ENCODE measurements at regions not wholly inside any gene's neighbourhood (a gene's known extent, or its start where the extent isn't known, plus 50 kb on each side); places are given as distances from the start of the nearest gene placed in this dataset.

DNA sequence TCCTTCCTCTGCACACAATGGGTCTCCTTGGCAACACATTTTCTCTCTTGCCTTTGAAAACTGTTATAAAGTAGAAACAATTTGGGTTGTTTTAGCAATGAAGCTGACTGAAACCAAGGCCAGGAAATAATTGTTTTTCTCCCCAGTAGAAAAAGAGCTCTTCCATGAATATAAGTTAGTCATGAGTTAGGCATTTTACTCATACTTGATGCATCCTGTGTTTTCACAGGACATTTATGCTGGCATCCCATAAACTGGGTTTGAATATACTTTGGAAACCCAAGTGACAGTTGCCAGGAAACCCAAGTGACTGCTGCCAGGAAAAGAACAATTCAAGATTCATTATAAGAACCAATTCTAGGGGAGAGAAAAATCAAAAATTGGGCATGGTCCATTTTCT lies 128.6 kb upstream of the NPY2R start:
- no peak overlapping the region for H3K27ac Mint-ChIP-seq (ENCODE audit: unreplicated experiment)
- no peaks in the 10 kb centered on the region for H3K9me3 Mint-ChIP-seq (ENCODE audit: unreplicated experiment)
- H3K36me3 Mint-ChIP-seq (ENCODE audit: low read depth, unreplicated experiment): no peaks in the 10 kb centered on the region
- no peak overlapping the region for H3K4me3 Mint-ChIP-seq (ENCODE audit: unreplicated experiment)
- no peak for TF ChIP-seq CTCF (IDR thresholded peaks at IDR 0.05; ENCODE audit: unreplicated experiment)
- no peaks in the 10 kb centered on the region for H3K27me3 Mint-ChIP-seq (ENCODE audit: unreplicated experiment)
- no peaks in the 10 kb centered on the region for H3K4me1 Mint-ChIP-seq (ENCODE audit: unreplicated experiment)
- no peak for DNase-seq (ENCODE audit: low spot score)

GRCh38 chr4:155081222-155081621 lies 127.2 kb upstream of the NPY2R start:
- Mint-ChIP-seq H3K4me3 (ENCODE audit: unreplicated experiment) (no peak overlapping the region), H3K27me3 (ENCODE audit: unreplicated experiment) (no peaks in the 10 kb centered on the region), H3K9me3 (ENCODE audit: unreplicated experiment) (no peaks in the 10 kb centered on the region), H3K36me3 (ENCODE audit: low read depth, unreplicated experiment) (no peaks in the 10 kb centered on the region), H3K27ac (ENCODE audit: unreplicated experiment) (no peak overlapping the region), H3K4me1 (ENCODE audit: unreplicated experiment) (no peaks in the 10 kb centered on the region)
- DNase-seq (ENCODE audit: low spot score): no peak
- no peak for TF ChIP-seq CTCF (IDR thresholded peaks at IDR 0.05; ENCODE audit: unreplicated experiment)

- Mint-ChIP-seq H3K36me3 (ENCODE audit: low read depth, unreplicated experiment) (no peaks in the 10 kb centered on the region), H3K9me3 (ENCODE audit: unreplicated experiment) (no peaks in the 10 kb centered on the region), H3K27me3 (ENCODE audit: unreplicated experiment) (no peaks in the 10 kb centered on the region), H3K27ac (ENCODE audit: unreplicated experiment) (no peak overlapping the region), H3K4me3 (ENCODE audit: unreplicated experiment) (no peak overlapping the region), H3K4me1 (ENCODE audit: unreplicated experiment) (no peaks in the 10 kb centered on the region)
- no peak for TF ChIP-seq CTCF (IDR thresholded peaks at IDR 0.05; ENCODE audit: unreplicated experiment)
- no peak for DNase-seq (ENCODE audit: low spot score)
Observed at GRCh38 chr4:155085843-155086530, 122.4 kb upstream of the NPY2R start.

DNA sequence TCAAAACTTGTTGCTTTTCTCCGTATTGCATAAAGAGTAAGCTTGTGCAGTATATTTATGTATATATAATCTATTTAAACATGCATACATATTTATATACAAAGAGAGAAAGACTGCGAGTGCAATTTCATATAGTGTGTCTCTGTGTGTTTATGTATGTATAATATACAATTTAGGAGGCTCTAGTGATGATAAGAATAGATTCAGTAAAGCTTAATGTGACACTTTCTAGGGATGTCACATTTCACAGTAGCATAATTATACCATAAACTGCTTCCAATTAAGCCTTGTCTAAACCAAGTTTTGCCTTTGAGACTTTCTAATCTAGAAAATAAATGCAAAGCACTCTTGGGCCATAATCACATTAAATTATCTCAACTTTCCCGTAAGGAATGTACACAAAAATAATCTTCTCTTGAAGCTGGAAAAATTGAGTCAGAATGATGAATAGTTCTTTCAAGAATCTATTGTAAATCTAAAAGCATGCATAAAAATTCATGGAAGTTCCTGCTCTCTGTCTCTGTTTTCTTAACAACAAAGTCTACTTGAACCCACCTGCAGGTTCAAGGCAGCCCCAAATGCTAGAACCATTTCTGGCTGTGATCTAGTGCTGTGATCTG lies 114.1 kb upstream of the NPY2R start:
- H3K4me1 Mint-ChIP-seq (ENCODE audit: unreplicated experiment): no peaks in the 10 kb centered on the region
- no peak overlapping the region for H3K4me3 Mint-ChIP-seq (ENCODE audit: unreplicated experiment)
- DNase-seq (ENCODE audit: low spot score): no peak
- no peak for TF ChIP-seq CTCF (IDR thresholded peaks at IDR 0.05; ENCODE audit: unreplicated experiment)
- no peaks in the 10 kb centered on the region for H3K36me3 Mint-ChIP-seq (ENCODE audit: low read depth, unreplicated experiment)
- H3K27me3 Mint-ChIP-seq (ENCODE audit: unreplicated experiment): no peaks in the 10 kb centered on the region
- H3K27ac Mint-ChIP-seq (ENCODE audit: unreplicated experiment): no peak overlapping the region
- H3K9me3 Mint-ChIP-seq (ENCODE audit: unreplicated experiment): no peaks in the 10 kb centered on the region

DNA sequence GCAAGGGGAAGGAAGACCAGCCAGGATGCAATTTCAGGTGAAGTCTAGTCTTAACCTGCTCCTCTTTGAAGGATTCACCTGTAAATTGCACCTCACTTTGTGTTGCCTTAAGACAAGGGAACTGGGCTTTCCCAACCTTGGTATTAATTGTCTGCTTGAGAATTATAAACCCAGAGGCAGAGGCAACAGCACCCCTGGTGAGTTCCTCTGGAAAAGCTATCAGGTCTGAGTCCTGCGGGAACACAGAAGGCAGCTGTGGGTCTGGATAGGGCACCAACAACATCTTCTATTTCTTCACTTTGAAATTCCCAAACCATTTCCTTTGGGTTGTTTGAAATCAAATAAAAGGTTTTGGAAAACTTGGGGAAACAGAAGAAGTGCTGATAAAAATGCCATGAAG lies 109.2 kb upstream of the NPY2R start:
- TF ChIP-seq CTCF (IDR thresholded peaks at IDR 0.05; ENCODE audit: unreplicated experiment): no peak
- no peaks in the 10 kb centered on the region for H3K27me3 Mint-ChIP-seq (ENCODE audit: unreplicated experiment)
- no peak for DNase-seq (ENCODE audit: low spot score)
- H3K4me1 Mint-ChIP-seq (ENCODE audit: unreplicated experiment): no peaks in the 10 kb centered on the region
- no peaks in the 10 kb centered on the region for H3K36me3 Mint-ChIP-seq (ENCODE audit: low read depth, unreplicated experiment)
- H3K27ac Mint-ChIP-seq (ENCODE audit: unreplicated experiment): no peak overlapping the region
- H3K4me3 Mint-ChIP-seq (ENCODE audit: unreplicated experiment): no peak overlapping the region
- H3K9me3 Mint-ChIP-seq (ENCODE audit: unreplicated experiment): no peaks in the 10 kb centered on the region

All from endothelial cell (in vitro differentiated cells).